Hematopoietic multipotent progenitor cell treated with erythropoietin and hydrocortisone succinate and interleukin-3 and kit ligand, for 15 days (in vitro differentiated cells): ENCODE measurements at regions not wholly inside any gene's neighbourhood (a gene's known extent, or its start where the extent isn't known, plus 50 kb on each side); places are given as distances from the start of the nearest gene placed in this dataset.
"Not testable (repeated sequence)": the region's sequence is repeated elsewhere in the genome, so short reads cannot be mapped to it uniquely, and the experiment has no call there.

Experiments used
- DNase-seq: peaks from one replicate; pipeline ENCODE4 v3.0.0-alpha.2; 2015; ENCODE audit warnings: low spot score

DNA sequence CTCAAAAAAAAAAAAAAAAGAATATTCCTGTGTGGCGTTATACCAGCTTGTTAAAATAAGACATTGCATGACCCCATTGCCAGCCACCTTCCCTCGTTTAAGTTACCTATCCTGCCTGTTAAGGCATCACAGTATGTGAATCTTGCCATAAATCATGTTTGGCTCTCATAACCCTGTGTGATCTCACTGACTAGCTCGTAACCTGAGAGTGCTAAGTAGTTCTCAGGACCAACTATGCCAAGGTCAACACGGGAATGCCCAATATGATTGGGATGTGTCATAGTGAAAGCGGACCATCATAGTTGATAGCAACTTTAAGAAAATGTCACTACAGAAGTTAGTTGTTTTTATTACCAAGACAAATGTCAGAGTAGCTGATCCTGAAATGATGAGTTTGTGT, 796.8 kb upstream of the CDH18 start:
- DNase-seq, result not testable (repeated sequence)

DNA sequence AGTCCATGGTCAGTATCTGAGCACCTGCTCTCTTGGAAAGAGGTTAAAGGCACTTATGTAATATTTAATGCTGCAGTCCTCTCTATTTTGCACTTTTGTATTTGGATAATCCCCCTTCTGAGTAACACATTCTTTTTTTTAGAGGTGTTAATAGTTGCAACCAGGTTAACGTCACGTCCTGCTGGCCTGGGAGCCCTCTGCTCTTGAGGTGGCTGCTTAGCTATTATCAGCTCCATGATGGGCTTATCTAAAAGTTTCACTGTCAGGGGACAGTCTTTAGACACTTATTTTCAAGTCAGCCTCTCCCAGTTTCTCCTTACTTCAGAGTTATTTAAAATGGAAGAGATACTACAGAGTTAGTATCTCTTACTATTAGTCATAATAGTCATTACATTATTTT, 795.5 kb upstream of the CDH18 start:
- not testable (repeated sequence) for DNase-seq

DNA sequence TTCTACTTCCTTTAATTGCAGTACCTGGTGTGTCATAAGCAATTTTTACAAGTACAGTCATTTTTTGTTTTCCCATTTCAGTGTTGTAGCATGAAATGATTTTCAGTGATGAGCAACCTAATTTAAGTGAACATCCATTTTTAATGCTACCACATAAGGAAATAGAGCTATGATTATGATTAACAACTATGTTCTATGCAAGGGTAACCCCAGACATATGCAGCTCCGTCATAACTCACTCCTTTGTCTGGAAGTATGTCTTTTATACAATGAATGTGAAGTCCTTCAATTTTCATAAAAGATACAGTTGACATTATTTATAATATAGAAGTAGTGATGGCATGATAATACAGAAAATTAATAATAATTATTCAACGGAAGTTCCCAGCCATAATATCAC, 783.3 kb upstream of the CDH18 start:
- not testable (repeated sequence) for DNase-seq

DNA sequence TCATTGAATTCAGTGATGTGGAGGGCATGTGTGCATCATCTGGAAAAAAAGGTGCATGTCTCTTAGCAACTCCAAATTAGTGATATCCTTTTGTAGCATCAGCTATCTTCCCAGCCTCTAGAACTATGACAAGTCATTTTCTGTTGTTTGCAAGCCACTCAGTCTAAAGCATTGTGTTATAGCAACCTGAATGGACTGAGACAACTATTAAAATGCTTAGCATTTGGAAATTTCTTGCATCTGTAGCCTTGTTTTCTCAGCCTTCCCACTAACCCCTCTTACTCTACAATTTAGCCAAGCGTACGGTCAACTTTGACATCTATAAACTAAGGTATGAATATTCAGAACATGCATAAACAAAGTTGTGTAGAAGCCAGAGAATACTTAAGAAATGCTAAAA, 777.1 kb upstream of the CDH18 start:
- DNase-seq, result not testable (repeated sequence)

DNA sequence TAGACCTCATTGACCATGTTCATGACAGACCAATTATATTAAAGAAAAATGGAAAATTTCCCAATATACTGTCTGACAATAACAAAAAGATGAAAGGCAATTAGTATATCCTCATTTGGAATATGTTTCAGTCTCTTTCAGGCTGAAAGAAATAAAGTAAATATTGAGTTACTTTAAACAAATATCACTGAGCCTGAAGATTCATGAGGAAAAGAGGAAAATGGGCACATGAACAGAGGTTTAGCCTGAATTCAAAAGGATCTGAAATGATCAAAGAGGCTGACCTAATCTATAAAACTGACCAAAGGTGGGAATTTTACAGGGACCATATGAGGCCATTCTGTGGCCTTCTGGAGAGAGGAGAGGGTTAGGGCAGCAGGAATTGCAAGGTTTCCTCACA, 771.5 kb upstream of the CDH18 start:
- not testable (repeated sequence) for DNase-seq

DNA sequence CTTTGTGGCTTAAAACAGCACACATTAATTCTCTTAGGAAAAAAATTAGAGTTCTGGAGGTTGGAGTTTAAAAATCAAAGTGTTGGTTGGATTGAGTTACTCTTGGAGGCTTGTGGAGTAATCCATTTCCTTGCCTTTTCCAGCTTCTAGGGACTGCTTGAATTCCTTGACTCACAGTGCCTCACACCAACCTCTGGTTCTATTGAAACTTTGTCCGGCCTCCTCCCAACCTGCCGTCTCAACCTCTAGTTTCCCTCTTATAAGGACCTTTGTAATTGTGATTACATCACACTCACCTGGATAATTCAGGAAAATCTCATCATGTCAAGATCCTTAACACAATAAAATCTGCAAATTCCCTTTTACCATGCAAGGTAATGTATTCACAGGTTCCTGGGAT, 764.2 kb upstream of the CDH18 start:
- DNase-seq, result not testable (repeated sequence)

DNA sequence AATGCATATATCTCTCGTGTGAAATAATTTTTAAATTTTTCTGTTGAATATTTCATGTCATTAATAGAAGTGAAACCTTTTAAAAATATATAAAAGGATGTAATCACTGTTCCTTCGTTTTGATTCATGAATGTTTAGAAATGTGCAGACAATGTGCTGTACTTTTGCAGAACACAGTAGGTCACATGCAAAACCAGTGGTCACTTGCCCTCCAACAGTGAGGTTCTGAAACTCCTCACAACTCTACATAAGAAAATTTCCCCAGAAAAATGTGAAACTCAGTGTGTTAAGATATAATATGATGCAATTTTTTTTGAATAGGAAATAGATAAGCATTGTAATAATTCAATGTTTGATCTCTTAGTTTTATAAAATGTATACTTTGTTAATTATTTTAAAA, 747.7 kb upstream of the CDH18 start:
- DNase-seq, result not testable (repeated sequence)

DNA sequence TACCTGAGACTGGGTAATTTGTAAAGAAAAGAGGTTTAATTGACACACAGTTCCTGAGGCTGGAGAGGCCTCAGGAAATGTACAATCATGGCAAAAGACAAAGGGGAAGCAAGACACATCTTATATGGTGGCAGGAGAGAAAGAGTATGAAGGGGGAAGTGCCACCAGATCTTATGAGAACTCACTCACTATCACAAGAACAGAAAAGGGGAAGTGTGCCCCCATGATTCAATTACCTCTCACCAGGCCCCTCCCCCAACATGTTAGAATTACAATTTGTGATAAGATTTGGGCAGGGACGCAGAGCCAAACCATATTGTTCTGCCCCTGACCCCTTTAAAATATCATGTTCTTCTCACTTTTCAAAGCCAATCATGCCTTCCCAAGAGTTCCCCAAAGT, 744.2 kb upstream of the CDH18 start:
- DNase-seq, result not testable (repeated sequence)

DNA sequence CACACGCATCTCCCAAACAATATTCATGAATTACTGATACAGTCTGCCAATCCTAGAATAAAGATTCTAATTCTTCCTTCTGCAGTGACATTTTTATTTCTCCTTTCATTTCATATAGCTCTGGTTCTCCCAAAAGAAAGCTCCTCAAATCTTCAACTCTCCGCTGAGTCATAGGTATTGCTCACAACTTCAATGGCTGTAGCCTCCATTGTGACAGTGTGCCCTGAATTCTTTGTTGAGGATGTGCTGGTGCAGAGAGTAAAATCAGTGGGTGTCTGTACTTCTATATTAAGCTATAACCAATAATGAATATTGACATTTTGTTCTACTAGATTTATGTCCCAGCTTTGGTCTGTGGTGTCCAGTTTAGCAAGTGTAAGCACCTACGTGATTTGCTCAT, 733.3 kb upstream of the CDH18 start:
- not testable (repeated sequence) for DNase-seq

DNA sequence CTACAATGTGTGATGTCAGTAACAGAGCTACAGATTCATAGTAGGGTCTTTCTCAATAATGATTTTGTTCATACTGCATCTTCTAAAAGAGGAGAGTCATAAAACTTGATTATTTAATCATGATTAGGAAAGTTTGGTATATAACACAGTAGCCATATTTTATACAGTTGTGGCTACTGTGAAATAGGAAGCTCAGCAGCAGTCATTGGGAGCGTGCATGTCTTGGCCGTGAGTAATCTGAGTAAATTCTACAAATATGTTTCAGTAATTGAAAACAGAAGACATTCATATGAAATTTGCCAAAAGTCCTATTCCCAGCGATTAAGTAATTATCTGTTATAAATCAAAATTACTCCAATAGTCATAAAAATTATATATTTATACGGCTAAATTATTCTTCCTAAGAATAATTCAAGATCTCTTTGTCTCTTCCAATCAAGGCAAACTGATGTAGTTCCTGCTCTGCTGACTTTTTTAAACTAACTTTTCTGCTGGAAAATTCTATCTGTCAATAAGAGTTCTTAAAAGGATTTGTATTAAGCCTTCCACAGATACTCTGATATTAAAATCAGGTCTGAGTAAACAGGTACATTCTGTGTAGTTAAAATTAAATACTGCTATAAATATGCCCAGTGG, 723.6 kb upstream of the CDH18 start:
- not testable (repeated sequence) for DNase-seq

DNA sequence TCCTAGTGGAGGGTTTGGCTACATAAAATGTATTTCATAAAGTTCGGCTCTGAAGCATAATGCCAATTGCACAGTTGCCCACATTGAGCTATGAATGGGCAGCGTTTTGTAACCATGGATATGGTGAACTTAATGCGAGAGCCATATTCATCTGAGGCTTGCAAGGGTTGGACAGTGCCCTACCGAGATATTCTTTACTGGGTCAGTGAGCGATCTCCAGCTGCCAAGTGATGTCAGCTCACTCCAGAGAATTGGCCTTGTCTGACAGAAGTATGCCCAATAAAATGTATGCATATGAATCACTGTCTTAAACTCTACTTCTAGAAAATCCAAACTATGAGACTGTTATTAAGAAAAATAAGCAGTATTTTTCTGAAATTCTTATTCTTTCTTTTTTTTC, 719.6 kb upstream of the CDH18 start:
- DNase-seq, result not testable (repeated sequence)

DNA sequence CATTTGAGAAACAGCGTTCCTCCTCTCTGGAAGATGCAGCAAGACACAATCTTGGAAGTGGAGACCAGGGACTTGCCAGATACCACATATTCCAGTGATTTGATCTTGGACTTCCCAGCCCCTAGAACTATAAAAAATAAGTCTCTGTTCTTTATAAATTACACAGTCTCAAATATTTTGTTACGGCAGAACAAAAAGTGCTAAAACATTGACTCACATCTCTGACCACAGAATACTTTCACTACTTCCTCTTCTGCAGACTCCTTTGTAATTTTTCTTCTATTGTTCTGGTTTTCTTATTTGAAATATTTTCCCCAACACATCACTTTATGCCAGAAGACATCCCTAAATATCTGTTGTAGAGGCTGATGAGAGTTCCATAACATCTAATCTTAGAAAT, 706.1 kb upstream of the CDH18 start:
- no peak for DNase-seq

DNA sequence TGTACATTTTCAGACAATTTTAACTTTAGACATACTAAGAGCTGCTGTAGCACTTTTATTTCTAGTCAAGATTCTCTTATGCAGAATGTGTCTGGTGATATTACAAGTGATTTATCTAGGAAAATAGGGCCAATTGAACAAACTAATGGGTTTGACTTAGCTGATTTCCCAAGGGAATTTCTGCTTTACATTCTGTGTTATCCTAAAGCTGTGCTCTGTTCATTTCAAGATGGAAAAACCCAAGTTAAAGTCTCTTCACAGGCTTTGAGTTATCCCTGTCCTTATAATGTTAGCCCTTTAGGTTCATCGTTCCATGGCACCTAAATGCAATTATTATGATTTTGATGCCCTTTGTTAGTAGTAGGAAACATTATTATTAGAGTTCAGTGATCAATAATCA, 704.9 kb upstream of the CDH18 start:
- DNase-seq, result no peak

DNA sequence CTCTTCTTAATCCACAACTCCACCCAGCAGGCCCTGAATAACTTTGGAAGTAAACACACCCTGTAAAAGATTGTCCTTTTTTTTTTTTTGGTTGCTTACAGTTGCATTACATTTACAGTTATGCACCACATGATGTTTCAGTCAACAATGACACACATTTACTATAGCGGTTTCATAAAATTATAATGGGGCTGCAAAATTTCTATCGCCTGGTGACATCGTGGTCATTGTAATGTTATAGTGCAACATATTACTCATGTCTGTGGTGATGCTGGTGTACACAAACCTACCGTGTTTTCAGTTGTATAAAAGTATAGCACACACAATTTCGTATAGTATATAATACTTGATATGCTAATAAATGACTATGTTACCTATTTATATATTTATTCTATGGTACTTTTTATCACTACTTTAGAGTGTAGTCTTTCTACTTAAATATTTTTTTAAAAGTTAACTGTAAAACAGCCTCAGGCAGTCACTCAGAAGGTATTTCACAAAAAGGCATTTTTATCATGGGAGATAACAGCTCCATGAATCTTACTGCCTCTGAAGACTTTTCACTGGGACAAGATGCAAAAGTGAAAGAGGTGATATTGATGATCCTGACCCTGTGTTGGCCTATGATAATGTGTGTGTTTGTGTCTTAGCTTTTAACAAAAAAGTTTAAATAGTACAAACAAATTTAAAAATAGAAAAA, 695.4 kb upstream of the CDH18 start:
- DNase-seq, result no peak

DNA sequence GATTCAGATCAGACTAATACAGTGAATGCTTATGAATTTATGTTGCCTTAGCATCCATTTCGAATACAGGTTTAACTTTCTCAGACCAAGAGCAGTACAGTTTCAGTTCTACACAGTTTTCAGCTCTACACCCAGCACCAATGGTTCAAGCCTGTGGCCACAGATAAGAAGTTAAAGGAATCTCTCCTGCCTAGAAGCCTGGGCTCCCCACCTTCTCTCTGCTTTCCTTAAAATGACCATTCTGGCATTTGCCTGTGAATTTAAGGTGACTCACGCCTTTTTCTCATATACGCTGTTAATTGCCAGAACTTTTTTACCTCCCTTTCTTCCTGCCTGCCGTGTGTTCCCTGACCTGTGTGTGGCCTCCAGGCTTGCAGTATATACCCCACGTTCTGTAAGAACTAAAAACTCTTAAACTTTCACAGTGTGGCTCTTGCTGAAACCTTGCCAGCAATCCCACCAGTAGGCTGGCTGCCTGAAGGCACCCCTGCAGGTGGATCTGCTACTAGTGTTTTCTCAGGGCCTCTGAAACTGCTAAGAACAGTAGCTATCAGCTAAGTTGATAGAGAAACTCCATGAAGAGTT, 692.8 kb upstream of the CDH18 start:
- DNase-seq, result no peak

DNA sequence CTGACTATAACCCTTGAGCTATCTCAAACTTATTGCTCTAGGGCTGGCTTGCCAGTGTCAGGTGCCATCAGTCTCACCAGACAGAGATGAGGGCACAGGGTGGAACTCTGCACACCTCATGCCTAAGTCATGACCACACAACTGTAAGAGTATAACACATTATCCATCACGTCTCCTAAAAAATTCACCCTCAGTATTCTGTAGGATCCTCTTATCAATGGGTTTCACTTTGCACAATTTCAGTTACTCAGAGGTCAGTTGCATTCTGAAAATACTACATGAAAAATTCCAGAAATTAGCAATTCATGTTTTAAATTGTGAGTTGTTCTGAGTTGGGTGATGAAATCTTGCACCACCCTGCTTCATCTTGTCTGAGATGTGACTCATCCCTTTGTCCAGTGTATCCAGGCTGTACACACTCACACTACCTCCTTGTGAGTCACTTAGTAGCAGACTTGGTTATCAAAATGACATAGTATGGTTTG, 690.9 kb upstream of the CDH18 start:
- no peak for DNase-seq

DNA sequence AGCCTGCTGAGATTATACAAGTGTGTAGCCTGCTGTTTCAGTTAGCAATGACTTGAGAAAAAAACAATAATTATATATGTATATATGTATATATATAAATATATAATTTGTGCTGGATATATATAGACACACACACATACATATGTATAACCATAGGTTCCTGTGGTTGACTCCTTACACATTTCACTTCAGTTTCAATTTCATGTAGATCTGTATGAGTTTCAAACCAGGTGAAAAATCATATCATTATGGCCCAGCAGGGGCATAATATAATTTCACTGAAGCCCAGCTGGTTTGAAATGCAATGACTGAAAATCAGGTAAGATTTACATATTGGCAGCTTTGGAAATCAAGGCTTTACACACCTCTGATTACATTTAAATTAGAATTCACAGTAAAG, 690.4 kb upstream of the CDH18 start:
- no peak for DNase-seq

DNA sequence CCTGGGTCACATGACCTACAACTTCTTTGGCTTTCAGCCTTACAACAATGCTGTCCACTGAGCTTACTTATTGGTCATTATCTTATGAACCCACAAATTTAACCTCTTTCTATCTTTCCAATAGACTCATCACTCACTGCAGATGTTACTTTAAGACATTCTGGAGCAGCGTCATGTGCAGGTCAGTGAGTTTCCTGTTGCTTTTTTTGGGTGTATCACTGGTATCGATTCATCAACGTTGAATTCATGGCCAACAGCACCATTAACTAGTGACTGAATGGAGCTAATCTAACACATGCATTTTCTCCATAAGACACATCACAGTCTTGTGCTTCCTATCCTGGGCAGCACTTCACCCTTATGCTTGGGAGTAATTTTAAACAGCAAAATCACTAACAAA, 672.6 kb upstream of the CDH18 start:
- no peak for DNase-seq

DNA sequence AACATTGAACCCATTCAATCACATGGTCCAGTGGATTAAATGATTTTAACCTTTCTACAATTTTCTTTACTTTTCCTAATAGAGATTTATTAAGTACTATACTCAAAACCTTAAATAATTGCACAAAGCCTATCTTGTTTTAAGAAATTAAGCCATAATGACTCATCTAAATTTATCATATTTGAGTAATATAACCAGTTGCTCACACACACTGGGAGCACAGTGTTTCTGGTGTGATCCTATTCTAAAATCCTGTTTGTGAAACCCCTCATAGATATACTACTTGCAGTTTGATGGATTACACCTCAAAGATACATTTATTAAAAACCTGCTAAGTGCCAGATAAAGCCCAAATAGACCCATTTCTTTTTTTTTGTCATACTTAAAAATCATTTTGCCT, 668.3 kb upstream of the CDH18 start:
- no peak for DNase-seq

DNA sequence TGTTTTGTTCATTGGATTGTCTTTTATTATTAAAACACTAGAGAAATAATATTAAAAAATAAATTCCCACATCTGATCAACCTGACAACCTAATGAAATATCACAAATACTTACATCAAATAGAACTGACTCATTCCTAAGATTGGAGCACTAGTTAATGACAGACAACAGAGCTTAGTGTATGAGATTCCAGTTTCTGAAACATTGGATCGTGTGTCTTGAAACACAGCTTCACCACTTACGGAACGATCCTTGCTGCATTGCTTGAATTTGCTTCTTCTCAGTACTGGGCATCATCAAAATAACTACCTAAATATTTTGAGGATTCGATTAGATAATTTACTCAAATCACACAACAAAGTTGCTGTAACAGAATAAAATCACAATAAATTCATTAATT, 667.2 kb upstream of the CDH18 start:
- no peak for DNase-seq

DNA sequence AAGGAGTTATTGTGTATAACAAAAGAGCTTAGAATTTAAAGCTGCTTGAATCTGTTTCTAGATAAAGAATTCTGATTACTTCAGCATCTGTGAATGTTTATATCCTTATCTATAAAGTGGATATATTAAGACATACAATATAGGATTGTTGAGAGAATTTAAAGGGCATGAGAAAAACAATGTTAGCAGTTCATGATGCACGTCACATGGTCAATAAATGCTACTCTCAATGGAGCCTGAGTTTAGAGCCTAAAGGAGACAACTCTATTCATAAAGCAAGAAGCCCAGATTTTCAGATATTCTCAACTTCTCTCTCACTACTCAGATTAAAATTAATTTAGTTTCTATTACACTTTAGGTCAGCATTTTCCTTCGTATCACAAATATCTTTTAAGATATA, 666.7 kb upstream of the CDH18 start:
- DNase-seq, result no peak

DNA sequence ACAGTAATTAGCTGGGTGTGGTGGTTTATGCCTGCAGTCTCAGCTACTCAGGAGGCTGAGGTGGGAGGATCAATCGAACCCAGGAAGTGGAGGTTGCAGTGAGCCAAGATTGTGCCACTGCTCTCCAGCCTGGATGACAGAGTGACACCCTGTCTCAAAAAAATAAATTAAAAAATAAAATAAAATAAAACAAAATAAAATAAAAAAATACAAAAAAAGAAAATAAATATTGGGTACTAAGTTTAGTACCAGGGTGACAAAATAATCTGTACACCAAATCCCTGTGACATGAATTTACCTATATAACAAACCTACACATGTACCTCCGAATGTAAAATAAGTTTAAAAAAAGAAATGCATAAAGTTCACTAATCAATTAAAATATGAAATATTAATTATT, 666.0 kb upstream of the CDH18 start:
- DNase-seq, result no peak

DNA sequence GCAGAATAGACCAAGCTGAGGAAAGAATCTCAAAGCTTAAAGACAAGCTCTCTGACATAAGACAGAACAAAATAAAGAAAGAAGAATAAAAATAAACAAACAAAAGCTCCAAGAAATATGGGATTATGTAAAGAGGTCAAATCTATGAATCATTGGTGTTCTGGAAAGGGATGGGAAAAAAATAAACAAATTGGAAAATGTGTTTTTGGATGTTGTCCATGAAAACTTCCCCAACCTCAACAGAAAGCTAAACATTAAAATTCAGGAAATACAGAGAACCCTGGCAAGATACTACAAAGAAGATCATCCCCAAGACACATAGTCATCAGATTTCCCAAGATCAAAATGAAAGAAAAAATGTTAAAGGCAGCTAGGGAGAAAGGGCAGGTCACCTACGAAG, 662.0 kb upstream of the CDH18 start:
- no peak for DNase-seq

DNA sequence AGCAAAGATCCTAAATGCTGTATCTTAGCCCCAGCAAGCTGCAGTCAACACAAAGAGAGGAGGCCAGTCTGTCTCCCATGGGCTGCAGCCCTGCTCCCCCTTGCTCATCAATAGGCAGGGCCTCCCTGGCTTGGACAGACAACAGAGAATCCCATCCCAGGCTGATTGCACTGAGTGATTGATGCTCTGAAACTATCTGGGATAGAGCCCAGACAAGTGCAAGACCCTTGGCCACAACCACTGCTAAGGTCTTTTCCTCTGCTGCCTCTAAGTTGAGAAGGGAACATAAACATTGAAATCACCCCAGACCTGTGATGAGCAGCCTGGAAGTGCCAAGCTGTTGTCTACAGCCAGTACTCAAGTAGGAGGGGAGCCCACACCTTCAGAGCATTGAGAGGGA, 661.0 kb upstream of the CDH18 start:
- DNase-seq, result no peak
